ENCODE measurements at regions not wholly inside any gene's neighbourhood (a gene's known extent, or its start where the extent isn't known, plus 50 kb on each side); places are given as distances from the start of the nearest gene placed in this dataset.
"Not testable (repeated sequence)": the region's sequence is repeated elsewhere in the genome, so short reads cannot be mapped to it uniquely, and the experiment has no call there.

DNA sequence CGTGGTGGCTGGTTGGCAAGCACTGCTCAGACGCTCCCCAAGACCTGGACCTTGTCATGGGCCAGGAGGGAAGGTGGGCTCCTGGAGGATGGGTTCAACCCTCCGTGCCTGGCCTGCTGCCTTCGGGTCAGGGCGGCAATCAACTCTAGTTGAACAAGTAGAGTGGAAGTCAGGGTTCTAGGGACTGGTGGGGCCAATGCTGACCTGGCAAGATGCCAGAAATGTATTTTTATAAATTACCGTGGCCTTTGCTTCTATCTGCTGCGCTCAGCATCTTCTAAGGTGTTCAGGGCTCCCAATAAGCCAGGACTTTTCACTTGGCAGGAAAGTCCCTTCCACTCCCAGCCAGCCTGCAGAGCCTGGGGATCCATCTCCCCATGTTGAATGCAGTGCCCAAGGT is 207.1 kb upstream of the N4BP1 start:
- no peak for DNase-seq

DNA sequence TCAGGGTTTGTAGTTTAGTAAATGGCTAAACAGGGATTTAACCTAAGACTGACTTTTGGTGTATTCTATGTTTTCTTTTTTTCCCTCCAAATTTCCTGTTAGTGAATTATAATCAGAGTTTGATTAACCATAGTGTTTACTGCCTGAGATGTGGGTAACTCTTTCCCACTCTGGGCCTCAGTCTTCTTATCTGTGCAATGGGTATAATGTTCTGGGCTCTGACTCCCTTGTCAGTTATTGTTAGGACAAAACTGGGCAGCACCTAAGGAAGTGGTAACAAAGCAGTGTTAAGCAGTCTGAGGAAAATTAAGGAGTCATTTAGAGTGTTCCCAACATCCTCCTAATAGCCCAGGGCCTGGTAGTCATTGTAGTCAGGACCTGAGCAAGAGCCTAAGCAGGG is 206.4 kb upstream of the N4BP1 start:
- DNase-seq: no peak

DNA sequence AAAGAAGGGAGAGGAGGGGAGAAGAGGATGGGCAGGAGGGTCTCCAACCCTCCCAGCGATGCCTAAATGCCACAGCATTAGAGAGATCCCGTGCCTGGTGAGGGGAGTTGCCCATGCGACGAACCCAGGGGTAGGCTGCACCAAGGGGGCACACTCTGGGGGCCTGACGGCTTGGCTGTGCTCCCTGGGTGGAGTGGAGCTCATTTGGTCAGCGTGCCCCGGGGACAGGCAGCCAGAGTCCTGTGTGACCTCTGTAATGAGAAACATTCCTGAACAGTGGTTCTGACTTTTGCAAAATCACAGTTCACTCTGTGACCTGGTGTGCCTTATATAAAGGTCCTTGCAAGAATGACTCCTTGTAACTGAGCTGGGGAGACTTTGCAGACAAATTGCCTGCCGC is 205.0 kb upstream of the N4BP1 start:
- no peak for DNase-seq

DNA sequence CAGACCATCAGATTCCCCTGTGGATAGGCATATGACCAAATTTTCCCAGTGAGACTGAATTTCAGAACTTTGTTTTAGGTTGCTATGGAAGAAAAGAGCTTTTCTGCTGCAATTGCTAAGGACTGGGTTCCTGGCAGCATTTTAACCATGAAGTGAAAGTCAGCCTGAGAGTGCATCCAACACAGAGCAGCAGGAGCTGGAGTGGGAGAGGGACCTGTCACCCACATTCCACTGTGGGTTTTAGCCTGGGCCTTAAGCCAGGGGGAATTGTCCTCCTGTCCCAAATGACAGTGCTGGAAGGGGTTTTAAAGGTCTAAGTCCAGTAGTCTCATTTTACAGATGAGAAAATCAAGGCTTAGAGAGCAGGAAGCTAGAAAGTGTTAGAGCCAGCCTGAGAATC is 203.5 kb upstream of the N4BP1 start:
- DNase-seq: no peak

DNA sequence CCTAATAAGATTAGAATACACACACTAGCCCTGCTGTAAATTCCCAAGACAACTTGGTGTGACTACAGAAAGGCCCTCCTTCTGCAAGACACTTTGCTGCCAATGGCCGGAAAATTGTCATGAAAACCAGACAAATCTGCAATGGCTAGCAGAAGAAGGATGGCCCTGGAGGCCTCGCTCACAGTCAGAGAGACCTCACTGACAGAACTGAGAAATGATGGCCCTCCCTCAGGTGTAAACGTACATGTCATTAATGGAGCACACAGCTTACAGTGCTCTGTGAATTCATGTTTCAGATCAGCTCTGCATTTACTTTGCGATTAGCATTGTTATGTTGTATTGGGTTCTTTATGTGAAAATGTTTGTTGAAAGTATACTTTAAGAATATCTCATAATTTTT is 202.9 kb upstream of the N4BP1 start:
- DNase-seq: no peak

DNA sequence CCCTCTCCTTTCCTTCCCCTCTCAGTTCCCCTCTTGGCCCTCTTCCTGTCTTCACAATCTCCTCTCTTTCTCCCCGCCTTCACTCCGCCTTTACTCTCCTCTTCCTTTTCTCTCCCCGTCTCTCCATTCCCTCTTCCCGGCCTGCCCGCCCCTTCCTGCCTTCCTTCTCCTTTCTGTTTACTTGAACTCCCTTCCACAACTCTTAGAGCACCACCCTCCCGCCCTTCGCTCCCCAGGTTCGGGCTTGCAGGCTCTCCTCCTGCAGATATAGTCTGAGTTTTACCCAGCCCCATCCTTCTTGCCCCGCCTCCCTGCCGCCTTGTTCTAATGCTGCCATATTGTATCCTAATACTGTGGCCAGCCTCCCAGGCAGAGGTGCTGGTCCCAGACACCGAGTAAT is 201.5 kb upstream of the N4BP1 start:
- no peak for DNase-seq

DNA sequence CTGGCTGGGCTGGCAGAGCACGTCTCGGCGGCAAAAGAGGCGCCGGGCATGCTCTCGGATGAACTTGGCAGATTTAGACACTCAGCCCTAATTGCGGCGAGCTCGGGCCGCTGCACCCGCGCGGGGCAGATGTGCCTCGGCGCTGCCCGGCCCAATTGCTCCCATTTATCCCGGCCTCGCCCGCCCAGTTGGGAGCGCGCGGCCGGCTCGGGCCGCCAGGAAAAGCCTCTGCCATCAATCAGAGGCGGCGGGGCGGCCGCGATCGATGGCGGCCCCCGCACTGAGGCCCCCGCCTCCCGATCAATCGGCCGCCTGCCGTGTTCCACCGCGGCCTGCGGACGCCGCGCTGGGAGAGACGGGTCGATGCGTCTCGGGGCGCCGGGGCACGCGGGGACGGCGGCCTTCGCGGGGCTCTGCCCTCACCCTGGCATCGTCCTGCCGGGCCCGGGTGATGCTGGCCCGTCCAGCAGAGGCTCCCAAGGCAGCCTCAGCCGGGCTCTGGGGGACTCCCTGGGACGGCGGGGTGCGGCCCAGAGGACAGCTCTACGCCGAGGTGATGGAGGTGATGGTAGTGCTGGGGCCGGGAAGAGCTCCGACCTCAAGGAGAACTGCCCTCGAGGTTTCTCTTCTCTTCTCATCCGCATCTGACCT is 200.9 kb upstream of the N4BP1 start:
- DNase-seq: no peak

DNA sequence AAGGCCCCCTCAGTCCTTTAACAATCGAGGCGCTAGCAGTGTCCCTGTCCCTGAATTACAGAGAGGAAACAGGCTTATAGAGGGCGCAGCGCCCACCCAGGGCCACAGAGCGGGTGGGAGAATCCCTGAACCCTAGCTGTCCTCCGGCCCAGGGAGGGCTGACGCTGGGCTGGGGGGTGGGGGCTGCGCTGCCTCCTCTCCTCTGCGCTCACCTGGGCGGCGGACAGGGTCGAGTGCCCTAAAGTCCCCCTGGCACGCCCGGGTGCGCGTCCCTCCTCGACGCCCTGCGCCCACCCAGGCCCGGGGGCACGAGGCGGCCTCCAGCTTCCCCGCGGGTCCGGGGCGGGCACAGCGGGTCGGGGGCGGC is 200.4 kb upstream of the N4BP1 start:
- DNase-seq: no peak

DNA sequence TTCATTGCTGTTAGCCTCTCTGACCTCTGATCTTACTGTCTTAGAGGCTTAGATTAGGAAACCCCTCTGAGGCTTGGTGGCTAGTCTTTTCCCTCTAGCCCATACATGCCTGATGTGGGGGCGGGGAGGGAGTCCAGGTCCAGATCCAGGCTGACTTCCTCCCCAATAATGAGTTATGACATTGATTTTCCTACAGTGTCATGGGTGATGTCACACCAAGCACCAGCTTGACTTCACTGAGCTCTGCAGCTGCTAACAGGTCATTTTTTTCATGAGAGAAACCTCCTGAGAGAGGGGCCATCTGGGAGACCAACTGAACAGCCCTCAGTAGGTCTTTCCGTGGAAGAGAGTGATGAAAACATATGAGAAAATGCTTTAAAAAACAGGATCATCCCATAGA is 180.2 kb upstream of the N4BP1 start:
- DNase-seq: no peak

DNA sequence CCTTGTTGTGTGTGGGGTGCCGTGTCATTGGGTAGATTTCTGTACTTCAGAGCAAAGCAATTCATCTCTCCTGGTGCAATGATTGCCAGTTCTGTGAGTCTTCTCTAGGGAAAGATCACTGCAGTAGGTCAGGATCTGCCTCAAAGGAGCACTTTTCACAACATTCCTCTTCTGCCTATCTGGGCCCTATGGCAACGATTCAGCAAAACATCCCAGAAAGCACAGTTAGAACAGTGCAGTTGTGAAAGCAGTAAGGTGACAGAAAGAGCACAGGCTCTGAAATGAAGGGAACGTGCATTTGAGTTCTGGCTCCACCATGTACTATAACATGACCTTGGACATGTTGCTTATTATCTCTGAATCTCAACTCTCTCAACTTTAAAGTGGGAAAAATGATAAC is 178.5 kb upstream of the N4BP1 start:
- no peak for DNase-seq

DNA sequence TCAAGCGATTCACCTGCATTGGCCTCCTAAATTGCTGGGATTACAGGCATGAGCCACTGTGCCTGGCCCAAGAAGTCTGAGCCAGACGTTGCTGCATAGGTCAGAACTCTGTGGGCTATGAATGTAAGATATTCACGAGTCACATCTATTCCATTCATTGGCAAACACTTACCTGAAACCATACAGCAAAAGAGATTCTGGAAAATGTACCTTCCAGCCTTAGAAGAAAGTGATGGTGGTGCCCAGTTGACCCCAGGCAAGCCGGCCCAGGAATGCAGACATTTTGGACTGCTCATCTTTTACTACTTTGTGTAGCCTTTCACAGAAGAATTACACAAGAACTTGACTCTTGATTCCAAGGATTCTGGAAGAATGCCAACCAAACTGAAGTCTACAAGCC is 135.6 kb upstream of the N4BP1 start:
- no peak for DNase-seq

DNA sequence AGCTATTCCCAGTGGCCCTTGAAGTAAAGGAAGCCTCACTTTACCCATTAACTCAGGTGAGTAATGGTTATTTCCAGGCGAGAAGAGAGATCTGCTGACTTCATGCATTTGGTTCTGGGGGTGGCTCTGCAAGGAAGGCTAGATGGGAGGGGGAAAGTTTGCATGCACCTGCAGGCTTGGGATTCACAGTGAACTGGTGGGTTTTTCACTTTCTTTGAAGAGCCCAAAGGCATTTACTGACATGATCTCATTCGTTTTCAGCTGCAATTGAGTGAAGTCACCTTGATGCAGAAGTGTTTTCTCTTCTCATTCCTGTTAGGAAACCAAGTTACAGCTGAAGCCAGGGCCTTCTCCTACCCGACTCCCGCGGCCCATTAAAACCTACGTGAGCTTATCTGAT is 131.0 kb upstream of the N4BP1 start:
- no peak for DNase-seq

DNA sequence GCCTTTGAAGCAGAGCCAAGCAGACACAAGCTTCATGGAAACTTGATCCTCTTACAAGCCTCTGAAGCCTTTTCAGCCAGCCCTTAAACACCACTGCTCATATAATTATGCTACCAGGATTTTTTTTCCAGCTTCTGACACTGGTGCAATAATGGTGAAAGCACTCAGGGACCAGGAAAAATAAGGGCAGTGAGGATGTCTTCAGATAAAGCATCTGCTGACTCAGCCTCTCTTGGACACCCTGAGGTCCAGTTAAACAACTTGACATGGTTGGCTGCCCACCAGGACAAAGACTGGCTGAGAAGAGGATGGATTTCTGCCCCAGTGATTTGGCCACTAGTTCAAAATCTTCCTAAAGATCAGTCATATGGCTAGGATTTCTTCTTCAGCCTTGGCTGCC is 124.2 kb upstream of the N4BP1 start:
- no peak for DNase-seq

DNA sequence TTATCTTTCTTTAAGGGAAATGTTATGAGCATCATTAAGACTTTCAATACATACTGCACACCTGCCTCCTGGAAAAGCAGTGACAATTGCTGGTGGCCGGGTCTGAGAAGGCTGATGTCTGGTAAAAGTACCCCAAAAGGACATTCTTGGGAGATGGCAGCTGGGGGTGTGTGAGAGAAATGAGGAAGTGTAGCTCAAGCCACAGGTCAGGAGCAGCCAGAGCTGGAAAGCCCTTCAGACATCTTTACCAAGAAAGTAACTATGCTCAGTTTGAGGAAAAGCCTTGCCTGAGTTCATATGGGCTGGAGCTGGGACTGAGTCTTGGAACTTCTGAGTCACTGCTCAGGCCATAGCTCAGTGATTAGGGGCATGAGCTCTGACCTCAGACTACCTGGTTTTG is 94.7 kb upstream of the N4BP1 start:
- DNase-seq: no peak

DNA sequence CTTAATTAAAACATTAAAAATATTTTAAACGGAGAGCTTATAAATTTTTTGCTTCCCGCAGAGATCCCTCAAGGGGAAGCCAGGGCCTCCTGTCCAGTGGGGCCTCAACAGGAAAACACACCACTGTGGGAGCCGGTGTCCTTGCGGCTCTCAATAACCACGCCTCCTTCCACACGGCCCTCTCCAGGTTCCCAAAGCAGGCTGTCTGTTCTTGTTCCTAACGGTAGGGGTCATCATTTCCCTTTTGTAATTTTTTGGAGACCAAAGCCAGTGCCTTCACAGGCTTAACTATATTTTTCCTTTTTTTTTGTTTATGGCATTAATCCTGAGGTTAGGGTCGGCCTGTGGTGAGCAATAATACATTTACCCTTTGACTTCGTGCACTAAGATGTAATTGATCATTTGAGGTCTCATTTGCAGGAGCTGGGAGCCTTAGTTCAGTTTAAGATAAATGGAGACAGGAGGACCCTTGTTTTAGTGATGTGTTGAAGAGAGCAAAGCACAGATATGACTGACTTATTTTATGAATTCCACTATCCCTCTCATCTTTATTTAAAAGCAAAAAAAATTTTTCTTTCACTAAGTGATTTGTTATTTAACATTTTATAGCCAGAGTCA is 77.5 kb upstream of the N4BP1 start:
- DNase-seq: peak; percentile 45

DNA sequence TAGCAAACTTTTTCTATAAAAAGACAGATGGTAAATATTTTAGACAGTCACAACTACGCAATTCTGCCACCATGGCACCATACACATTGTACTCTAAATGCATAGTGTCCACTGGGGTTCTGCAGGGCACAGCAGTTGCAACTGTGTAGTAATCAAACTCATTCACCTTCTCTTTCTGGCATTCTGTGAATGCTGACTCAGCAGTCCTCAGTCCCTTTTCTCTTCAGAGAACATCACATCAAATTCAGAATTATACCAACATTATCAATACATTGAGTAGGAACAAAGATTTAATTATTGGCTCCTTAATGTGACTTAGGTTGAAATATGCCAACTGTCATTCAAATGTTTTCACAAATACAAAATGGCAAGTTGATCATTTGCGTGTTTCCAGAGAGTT is 74.2 kb upstream of the N4BP1 start:
- no peak for DNase-seq

DNA sequence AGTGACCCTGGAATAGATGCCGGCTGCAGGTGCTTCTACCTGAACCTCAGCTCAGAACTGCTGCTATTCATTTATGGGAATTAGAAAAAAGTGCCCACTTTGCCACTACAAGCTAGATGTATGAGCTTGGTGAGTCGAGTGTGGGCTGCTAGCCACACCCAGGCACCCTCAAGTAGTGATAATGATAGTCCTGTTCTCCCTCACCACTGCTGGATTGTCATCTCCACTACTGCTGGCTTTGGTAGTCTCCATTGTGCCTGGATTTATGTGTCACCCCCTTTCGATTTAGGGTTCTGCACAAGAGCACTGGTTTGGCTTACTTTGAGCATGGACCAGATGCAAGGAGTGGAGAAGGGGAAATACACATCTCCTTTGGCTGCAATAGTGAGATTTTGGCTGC is 73.0 kb upstream of the N4BP1 start:
- no peak for DNase-seq

DNA sequence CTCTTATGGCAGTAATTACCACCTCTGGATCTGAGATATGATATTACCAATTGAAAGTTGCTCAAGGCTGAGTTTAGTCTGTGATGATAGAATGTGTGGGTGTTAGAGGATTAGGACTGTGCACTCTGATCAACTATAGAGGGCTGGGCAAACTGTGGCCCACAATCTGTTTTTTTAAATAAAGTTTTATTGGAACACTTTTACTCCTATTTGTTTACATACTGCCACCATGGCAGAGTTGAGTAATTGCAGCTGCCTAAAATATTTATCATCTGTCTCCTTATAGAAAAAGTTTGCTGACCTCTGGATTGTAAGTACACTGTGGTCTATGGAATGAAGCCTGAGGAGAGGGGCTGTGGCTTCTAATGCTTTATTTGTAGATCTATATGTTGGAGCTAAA is 71.5 kb upstream of the N4BP1 start:
- no peak for DNase-seq

DNA sequence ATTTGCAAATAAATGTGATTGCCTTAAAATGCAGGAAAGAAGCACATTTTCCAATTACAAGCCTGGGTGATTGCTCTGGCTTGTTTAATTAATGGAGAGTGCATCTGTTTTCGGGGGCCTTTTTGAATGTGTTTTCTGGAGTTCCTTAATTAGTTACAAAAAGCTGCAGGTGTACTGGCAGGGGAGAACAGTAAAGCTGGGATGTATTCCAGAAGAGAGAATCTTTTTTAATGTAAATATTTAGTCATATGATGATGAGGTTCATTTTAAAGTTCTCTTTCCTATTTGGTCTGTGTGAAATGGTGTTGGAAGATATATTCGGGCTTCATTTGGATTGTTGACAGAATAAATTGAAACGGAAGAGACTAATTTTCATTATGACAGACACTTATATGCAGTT is 70.9 kb upstream of the N4BP1 start:
- DNase-seq: no peak

DNA sequence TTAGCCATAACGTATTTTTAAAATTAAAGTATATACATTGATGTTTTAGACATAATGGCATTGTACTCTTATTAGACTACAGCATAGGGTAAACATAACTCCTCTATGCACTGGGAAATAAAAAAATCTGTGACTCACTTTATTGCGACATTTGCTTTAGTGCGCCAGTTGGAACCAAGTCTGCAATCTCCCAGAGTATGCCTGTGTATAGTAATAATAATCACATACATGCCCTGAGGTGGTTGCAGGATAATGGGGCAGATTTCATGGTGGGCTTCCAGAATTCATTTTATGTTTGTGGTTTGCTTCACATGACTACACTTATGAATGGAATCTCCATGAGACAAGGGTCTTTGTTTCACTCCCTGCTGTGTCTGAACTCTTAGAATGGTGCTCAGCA is 66.9 kb upstream of the N4BP1 start:
- peak; percentile 51 for DNase-seq

DNA sequence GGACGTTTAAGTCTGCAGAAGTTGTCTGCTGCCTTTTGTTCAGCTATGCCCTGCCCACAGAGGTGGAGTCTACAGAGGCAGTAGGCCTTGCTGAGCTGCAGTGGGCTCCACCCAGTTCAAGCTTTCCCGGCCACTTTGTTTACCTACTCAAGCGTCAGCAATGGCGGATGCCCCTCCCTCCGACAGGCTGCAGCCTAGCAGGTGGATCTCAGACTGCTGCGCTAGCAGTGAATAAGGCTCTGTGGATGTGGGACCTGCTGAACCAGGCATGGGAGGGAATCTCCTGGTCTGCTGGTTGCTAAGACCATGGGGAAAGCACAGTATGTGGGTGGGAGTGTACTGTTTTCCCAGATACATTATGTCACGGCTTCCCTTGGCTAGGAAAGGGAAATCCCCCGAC is 58.2 kb upstream of the N4BP1 start:
- DNase-seq: not testable (repeated sequence)

DNA sequence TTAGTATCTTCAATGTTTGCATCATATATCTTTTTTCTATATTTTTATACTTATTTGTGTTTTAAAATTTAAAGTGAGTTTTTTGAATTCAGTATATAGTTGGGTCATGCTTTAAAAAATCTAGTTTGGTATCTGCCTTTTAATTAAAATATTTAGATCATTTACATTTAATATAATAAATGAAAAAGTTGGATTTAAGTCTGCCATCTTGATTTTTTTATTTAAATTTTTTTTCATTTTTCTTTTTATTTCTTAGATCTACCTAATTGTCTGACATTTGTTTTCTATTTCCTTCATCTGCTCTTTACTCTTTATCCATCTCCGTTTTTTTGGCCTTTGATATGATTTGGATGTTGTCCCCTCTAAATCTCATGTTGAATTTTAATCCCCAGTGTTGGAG is 50.0 kb upstream of the N4BP1 start:
- DNase-seq: no peak

All from NCI-H226 (cell line).